PC-9 (cell line): ENCODE measurements at regions not wholly inside any gene's neighbourhood (a gene's known extent, or its start where the extent isn't known, plus 50 kb on each side); places are given as distances from the start of the nearest gene placed in this dataset.

Experiments used
- BruUV-seq: library from RNA; stranded (reverse); fragments of 400-500 nt; replicated peaks from 2 replicates; lab custom pipeline; 2021; lab: Mats Ljungman, UMichigan
- CTCF ChIA-PET: fragments of 300-600 bp; sonication (Branson Sonifier 250); formaldehyde crosslinking; loops from one replicate; lab custom pipeline; 2022; ENCODE audit warnings: antibody characterized with exemption; lab: Charles Lee
- POLR2A ChIA-PET: fragments of 300-600 bp; sonication (Branson Sonifier 250); formaldehyde crosslinking; loops from one replicate; lab custom pipeline; 2022; ENCODE audit warnings: antibody characterized with exemption; ENCODE audit not compliant: unreplicated experiment; lab: Charles Lee
- DNase-seq, 2 experiments: peaks; one replicate each; pipeline versions ENCODE4 v3.0.0 to v3.0.0-alpha.2; 2015 to 2022; ENCODE audit warnings: mixed read lengths in 1 of 2
- H2AFZ ChIP-seq: fragments of 200-600 bp; sonication (generic); 2 replicates; pipeline ENCODE4 v1.8.1; 2017; ENCODE audit warnings: antibody characterized with exemption
- H3F3A ChIP-seq: fragments of 200-600 bp; sonication (generic); 2 replicates; pipeline ENCODE4 v1.8.1; 2017; ENCODE audit warnings: antibody characterized with exemption, mild to moderate bottlenecking, low read depth; ENCODE audit not compliant: insufficient read depth
- H3K27ac ChIP-seq: fragments of 200-600 bp; sonication (generic); 2 replicates; pipeline ENCODE4 v1.6.1; 2016; ENCODE audit warnings: mixed run types
- H3K27me3 ChIP-seq: fragments of 200-600 bp; sonication (generic); 2 replicates; pipeline ENCODE4 v1.6.1; 2016; ENCODE audit warnings: low read depth, mixed run types; ENCODE audit not compliant: insufficient read depth
- H3K36me3 ChIP-seq: fragments of 200-600 bp; sonication (generic); 2 replicates; pipeline ENCODE4 v1.6.1; 2016; ENCODE audit warnings: low read depth, mixed run types
- H3K4me1 ChIP-seq: fragments of 200-600 bp; sonication (generic); replicated peaks from 2 replicates; pipeline ENCODE4 v1.6.1; 2016; ENCODE audit warnings: mixed run types; ENCODE audit not compliant: insufficient read depth
- H3K4me2 ChIP-seq: fragments of 200-600 bp; sonication (generic); 2 replicates; pipeline ENCODE4 v1.6.1; 2017; ENCODE audit warnings: mixed run types
- H3K4me3 ChIP-seq: fragments of 200-600 bp; sonication (generic); 2 replicates; pipeline ENCODE4 v1.6.1; 2016; ENCODE audit warnings: mixed run types
- H3K79me2 ChIP-seq: fragments of 200-600 bp; sonication (generic); 2 replicates; pipeline ENCODE4 v1.6.1; 2017; ENCODE audit warnings: low read depth, mixed run types
- H3K9me2 ChIP-seq: fragments of 200-600 bp; sonication (generic); 2 replicates; pipeline ENCODE4 v1.8.1; 2017; ENCODE audit warnings: mild to moderate bottlenecking; ENCODE audit not compliant: insufficient read depth
- H3K9me3 ChIP-seq: fragments of 200-600 bp; sonication (generic); 2 replicates; pipeline ENCODE4 v1.8.1; 2016; ENCODE audit warnings: low read depth; ENCODE audit not compliant: insufficient read depth
- H4K20me1 ChIP-seq: fragments of 200-600 bp; sonication (generic); 2 replicates; pipeline ENCODE4 v1.8.1; 2017; ENCODE audit not compliant: insufficient read depth
- CTCF ChIP-seq: fragments of 200-600 bp; sonication (generic); conservative IDR thresholded peaks from 2 replicates; pipeline ENCODE4 v1.6.1; 2017; ENCODE audit warnings: mixed run types, antibody characterized with exemption, mild to moderate bottlenecking, moderate library complexity
- EZH2 ChIP-seq: fragments of 200-600 bp; sonication (generic); IDR thresholded peaks from 2 replicates; pipeline ENCODE4 v1.8.0; 2017; ENCODE audit warnings: antibody characterized with exemption, low read depth
- intact Hi-C: fragments of 100-400 bp; cut with micrococcal nuclease; formaldehyde crosslinking; loops from one replicate; pipeline ENCODE4 v1.10.0; 2022; ENCODE audit not compliant: unreplicated experiment

GRCh38 chr1:43049481-43049880, 90.8 kb upstream of the SLC2A1 start:
- CTCF ChIA-PET, result interaction anchor here (0.6 kb wide), 1 partner anchor 78 kb away, joined by 3 read pairs; no protein-coding TSS in a partner anchor
- no TSS peak for BruUV-seq
- Histone ChIP-seq H3F3A (no peaks in the 10 kb centered on the region), H3K4me2 (no peak overlapping the region), H3K9me3 (no peaks in the 10 kb centered on the region), H3K4me1 (no peaks in the 10 kb centered on the region), H4K20me1 (no peaks in the 10 kb centered on the region), H3K4me3 (no peak overlapping the region), H3K9me2 (no peaks in the 10 kb centered on the region), H3K27me3 (no peaks in the 10 kb centered on the region), H3K27ac (no peak overlapping the region), H3K36me3 (no peaks in the 10 kb centered on the region), H3K79me2 (no peaks in the 10 kb centered on the region), H2AFZ (no peak overlapping the region)
- no peak for DNase-seq
- POLR2A ChIA-PET, result interaction anchor here (0.6 to 0.7 kb wide), 2 partner anchors 70 to 326 kb away, joined by 4 to 5 read pairs; no protein-coding TSS in a partner anchor
- intact Hi-C loops, result no loop called here
- no peak for TF ChIP-seq CTCF
- no peak for TF ChIP-seq EZH2

- H3K4me3 ChIP-seq, result no peak overlapping the region
- no peak overlapping the region for H2AFZ ChIP-seq
- no peaks in the 10 kb centered on the region for H3K9me3 ChIP-seq
- BruUV-seq, result no TSS peak
- H3K9me2 ChIP-seq, result no peaks in the 10 kb centered on the region
- no peak overlapping the region for H3K4me2 ChIP-seq
- POLR2A ChIA-PET, result no interaction called here
- H3K36me3 ChIP-seq, result no peaks in the 10 kb centered on the region
- H4K20me1 ChIP-seq, result no peaks in the 10 kb centered on the region
- TF ChIP-seq CTCF (no peak), EZH2 (no peak)
- no peaks in the 10 kb centered on the region for H3K4me1 ChIP-seq
- H3K27me3 ChIP-seq, result no peaks in the 10 kb centered on the region
- CTCF ChIA-PET, result no interaction called here
- no peak overlapping the region for H3K27ac ChIP-seq
- H3K79me2 ChIP-seq, result no peaks in the 10 kb centered on the region
- intact Hi-C loops, result no loop called here
- no peaks in the 10 kb centered on the region for H3F3A ChIP-seq
- no peak for DNase-seq
Measured at GRCh38 chr1:43048601-43049011, 89.9 kb upstream of the SLC2A1 start.

GRCh38 chr1:43047135-43047534, 88.5 kb upstream of the SLC2A1 start:
- no TSS peak for BruUV-seq
- Histone ChIP-seq H3K36me3 (no peaks in the 10 kb centered on the region), H3K9me2 (no peaks in the 10 kb centered on the region), H2AFZ (no peak overlapping the region), H3K27me3 (no peaks in the 10 kb centered on the region), H3K79me2 (no peaks in the 10 kb centered on the region), H3K4me1 (no peaks in the 10 kb centered on the region), H3F3A (no peaks in the 10 kb centered on the region), H3K27ac (no peak overlapping the region), H3K4me3 (no peak overlapping the region), H3K9me3 (no peaks in the 10 kb centered on the region), H4K20me1 (no peaks in the 10 kb centered on the region), H3K4me2 (no peak overlapping the region)
- no peak for TF ChIP-seq EZH2
- TF ChIP-seq CTCF, result no peak
- CTCF ChIA-PET, result no interaction called here
- no peak for DNase-seq
- intact Hi-C loops, result no loop called here
- POLR2A ChIA-PET, result no interaction called here
